Vagina (tissue), 2 donors: ENCODE measurements at regions not wholly inside any gene's neighbourhood (a gene's known extent, or its start where the extent isn't known, plus 50 kb on each side); places are given as distances from the start of the nearest gene placed in this dataset.

ENCODE experiments used
- POLR2A ChIP-seq, 2 donors: fragments of 450-650 bp; IDR thresholded peaks; one replicate each; pipeline ENCODE4 v1.6.1; 2017; ENCODE audit warnings: antibody characterized with exemption in 2 of 2, mild to moderate bottlenecking in 2 of 2, moderate library complexity in 2 of 2
- POLR2AphosphoS5 ChIP-seq, 2 donors: sonication (generic); formaldehyde crosslinking; IDR thresholded peaks; one replicate each; pipeline ENCODE4 v1.9.0; 2017; ENCODE audit warnings: antibody characterized with exemption in 2 of 2, mild to moderate bottlenecking in 2 of 2, low read depth in 1 of 2; ENCODE audit not compliant: insufficient read depth in 1 of 2

DNA sequence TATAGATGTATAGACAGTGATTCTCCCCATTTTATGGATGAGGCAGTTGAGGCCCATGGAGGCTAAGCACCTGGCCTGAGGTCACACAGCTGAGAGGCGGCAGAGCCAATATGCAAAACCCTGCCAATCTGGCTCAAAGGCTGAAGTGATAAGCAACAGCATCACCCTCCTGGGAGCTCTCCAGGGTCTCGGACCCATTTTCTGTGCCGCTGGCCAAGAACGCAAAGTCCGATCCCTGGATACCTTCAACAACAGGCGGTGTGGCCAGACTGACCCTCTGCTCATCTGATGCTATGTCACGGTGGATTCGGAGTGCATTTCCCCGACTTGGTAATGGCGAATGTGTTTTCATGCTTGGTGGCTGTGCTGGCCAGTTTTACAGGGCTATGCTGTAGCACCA lies 595.0 kb downstream of the TBC1D22A start:
- TF ChIP-seq POLR2AphosphoS5 (IDR thresholded peaks at IDR 0.05; ENCODE audit: insufficient read depth in 1 of 2, low read depth in 1 of 2) = no peak
- no peak for TF ChIP-seq POLR2A (IDR thresholded peaks at IDR 0.05)
